ENCODE measurements at regions not wholly inside any gene's neighbourhood (a gene's known extent, or its start where the extent isn't known, plus 50 kb on each side); places are given as distances from the start of the nearest gene placed in this dataset.

DNA sequence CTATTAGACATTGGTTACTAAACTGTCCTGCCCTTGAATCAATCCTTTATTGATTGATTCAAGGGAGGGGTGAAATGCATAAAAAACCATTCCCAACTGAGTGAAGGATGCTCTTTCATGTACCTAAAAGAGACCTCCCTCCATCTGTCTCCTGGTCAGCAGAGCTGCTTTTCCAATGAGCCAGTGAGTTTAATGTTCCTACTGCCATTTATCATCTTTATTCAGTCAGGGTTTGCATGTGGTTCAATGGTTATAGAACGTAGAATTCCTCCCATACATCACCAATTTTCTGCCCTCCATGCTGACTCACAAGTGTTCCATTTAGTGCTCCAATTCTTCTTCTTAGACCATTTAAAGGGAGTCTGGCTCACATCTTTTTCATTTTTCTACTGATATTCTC lies 199.1 kb upstream of the PCSK5 start:
- Histone ChIP-seq H3K4me1 (ENCODE audit: control insufficient read depth in 2 of 2, insufficient read depth in 2 of 2, low read length in 2 of 2) (no peaks in the 10 kb centered on the region), H3K9me3 (ENCODE audit: control extremely low read depth in 1 of 3, control insufficient read depth in 2 of 3, insufficient read depth in 1 of 3, low read length in 2 of 3) (no peaks in the 10 kb centered on the region), H3K4me2 (replicated peaks; ENCODE audit: low read depth, low read length, poor library complexity, severe bottlenecking) (no peak overlapping the region), H3K36me3 (replicated peaks in 1 of 2; ENCODE audit: control extremely low read depth in 1 of 2, control insufficient read depth in 1 of 2, extremely low read depth in 1 of 2, insufficient read depth in 2 of 2, low read length in 1 of 2) (no peaks in the 10 kb centered on the region), H4K20me1 (ENCODE audit: control insufficient read depth, insufficient read depth, low read length, poor library complexity, severe bottlenecking) (no peaks in the 10 kb centered on the region), H3K27ac (ENCODE audit: low read length in 2 of 2) (no peak overlapping the region), H3K79me2 (ENCODE audit: control insufficient read depth, insufficient read depth, low read length) (no peaks in the 10 kb centered on the region), H2AFZ (ENCODE audit: insufficient read depth, low read depth, low read length, poor library complexity, severe bottlenecking) (no peak overlapping the region), H3K27me3 (replicated peaks in 1 of 4; ENCODE audit: control extremely low read depth in 1 of 4, control insufficient read depth in 3 of 4, insufficient read depth in 4 of 4, low read length in 3 of 4) (no peaks in the 10 kb centered on the region), H3K4me3 (ENCODE audit: control extremely low read depth in 1 of 5, extremely low read depth in 1 of 5, insufficient read depth in 1 of 5, low read depth in 2 of 5, low read length in 4 of 5) (no peak overlapping the region), H3K9ac (ENCODE audit: low read length) (no peak overlapping the region)
- ChIA-PET CTCF (no interaction called here), POLR2A (no interaction called here)
- intact Hi-C loops (cut with micrococcal nuclease): no loop called here
- H3K4me1 Mint-ChIP-seq: no peaks in the 10 kb centered on the region
- DNase-seq (no peak), ATAC-seq (ENCODE audit: low read depth) (no peak)
- WGBS (ENCODE audit: insufficient coverage): no CpG with 5 or more reads among the region's 1 CpG
- TF ChIP-seq, protein P1, sequence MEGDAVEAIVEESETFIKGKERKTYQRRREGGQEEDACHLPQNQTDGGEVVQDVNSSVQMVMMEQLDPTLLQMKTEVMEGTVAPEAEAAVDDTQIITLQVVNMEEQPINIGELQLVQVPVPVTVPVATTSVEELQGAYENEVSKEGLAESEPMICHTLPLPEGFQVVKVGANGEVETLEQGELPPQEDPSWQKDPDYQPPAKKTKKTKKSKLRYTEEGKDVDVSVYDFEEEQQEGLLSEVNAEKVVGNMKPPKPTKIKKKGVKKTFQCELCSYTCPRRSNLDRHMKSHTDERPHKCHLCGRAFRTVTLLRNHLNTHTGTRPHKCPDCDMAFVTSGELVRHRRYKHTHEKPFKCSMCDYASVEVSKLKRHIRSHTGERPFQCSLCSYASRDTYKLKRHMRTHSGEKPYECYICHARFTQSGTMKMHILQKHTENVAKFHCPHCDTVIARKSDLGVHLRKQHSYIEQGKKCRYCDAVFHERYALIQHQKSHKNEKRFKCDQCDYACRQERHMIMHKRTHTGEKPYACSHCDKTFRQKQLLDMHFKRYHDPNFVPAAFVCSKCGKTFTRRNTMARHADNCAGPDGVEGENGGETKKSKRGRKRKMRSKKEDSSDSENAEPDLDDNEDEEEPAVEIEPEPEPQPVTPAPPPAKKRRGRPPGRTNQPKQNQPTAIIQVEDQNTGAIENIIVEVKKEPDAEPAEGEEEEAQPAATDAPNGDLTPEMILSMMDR (IDR thresholded peaks at IDR 0.05): no peak
- no peak for TF ChIP-seq EZH2 (IDR thresholded peaks at IDR 0.05; ENCODE audit: borderline replicate concordance, insufficient read depth, low read depth, low read length, poor library complexity, severe bottlenecking)
- H3K4me3 Mint-ChIP-seq: no peak overlapping the region
- peaks cover 5% of the 10 kb centered on the region for H3K9me3 Mint-ChIP-seq (ENCODE audit: insufficient read depth)
- H3K27me3 Mint-ChIP-seq: no peaks in the 10 kb centered on the region
- H3K27ac Mint-ChIP-seq: no peak overlapping the region

DNA sequence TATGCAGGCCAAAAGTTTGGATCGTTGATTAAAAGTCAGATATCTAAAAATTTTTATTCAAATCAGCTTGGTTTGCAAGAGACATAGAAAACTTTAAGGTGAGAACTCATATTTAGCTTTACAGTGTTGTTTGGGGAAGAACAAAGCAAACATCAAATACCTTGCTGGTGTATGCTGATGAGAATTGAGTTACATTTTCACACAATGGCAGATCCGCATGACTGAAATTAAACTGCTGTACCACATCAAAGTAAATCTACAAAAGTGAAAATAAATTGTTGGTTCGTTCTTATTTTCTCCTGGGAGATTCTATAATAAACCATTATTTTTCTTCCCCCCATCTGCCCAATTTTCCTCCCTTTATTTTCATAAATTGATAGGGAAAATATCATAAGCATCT lies 198.2 kb upstream of the PCSK5 start:
- no CpG with 5 or more reads among the region's 3 CpGs for WGBS (ENCODE audit: insufficient coverage)
- no peaks in the 10 kb centered on the region for H3K36me3 ChIP-seq (replicated peaks in 1 of 2; ENCODE audit: control extremely low read depth in 1 of 2, control insufficient read depth in 1 of 2, extremely low read depth in 1 of 2, insufficient read depth in 2 of 2, low read length in 1 of 2)
- ATAC-seq (ENCODE audit: low read depth) (no peak), DNase-seq (no peak)
- intact Hi-C loops (cut with micrococcal nuclease): no loop called here
- TF ChIP-seq, protein P1 (IDR thresholded peaks at IDR 0.05): no peak
- no peak for TF ChIP-seq EZH2 (IDR thresholded peaks at IDR 0.05; ENCODE audit: borderline replicate concordance, insufficient read depth, low read depth, low read length, poor library complexity, severe bottlenecking)
- no peak overlapping the region for H3K27ac Mint-ChIP-seq
- H2AFZ ChIP-seq (ENCODE audit: insufficient read depth, low read depth, low read length, poor library complexity, severe bottlenecking): no peak overlapping the region
- H3K27me3 ChIP-seq (replicated peaks in 1 of 4; ENCODE audit: control extremely low read depth in 1 of 4, control insufficient read depth in 3 of 4, insufficient read depth in 4 of 4, low read length in 3 of 4): no peaks in the 10 kb centered on the region
- H3K4me3 ChIP-seq (ENCODE audit: control extremely low read depth in 1 of 5, extremely low read depth in 1 of 5, insufficient read depth in 1 of 5, low read depth in 2 of 5, low read length in 4 of 5): no peak overlapping the region
- H4K20me1 ChIP-seq (ENCODE audit: control insufficient read depth, insufficient read depth, low read length, poor library complexity, severe bottlenecking): no peaks in the 10 kb centered on the region
- ChIA-PET CTCF (no interaction called here), POLR2A (no interaction called here)
- H3K9me3 ChIP-seq (ENCODE audit: control extremely low read depth in 1 of 3, control insufficient read depth in 2 of 3, insufficient read depth in 1 of 3, low read length in 2 of 3): no peaks in the 10 kb centered on the region
- no peaks in the 10 kb centered on the region for H3K79me2 ChIP-seq (ENCODE audit: control insufficient read depth, insufficient read depth, low read length)
- H3K4me1 ChIP-seq (ENCODE audit: control insufficient read depth in 2 of 2, insufficient read depth in 2 of 2, low read length in 2 of 2): no peaks in the 10 kb centered on the region
- H3K27ac ChIP-seq (ENCODE audit: low read length in 2 of 2): no peak overlapping the region
- H3K4me1 Mint-ChIP-seq: no peaks in the 10 kb centered on the region
- no peak overlapping the region for H3K4me2 ChIP-seq (replicated peaks; ENCODE audit: low read depth, low read length, poor library complexity, severe bottlenecking)
- no peak overlapping the region for H3K4me3 Mint-ChIP-seq
- no peak overlapping the region for H3K9ac ChIP-seq (ENCODE audit: low read length)
- H3K9me3 Mint-ChIP-seq (ENCODE audit: insufficient read depth): peaks cover 5% of the 10 kb centered on the region
- H3K27me3 Mint-ChIP-seq: no peaks in the 10 kb centered on the region

Measured in B cell (primary cell).